COLO829 (cell line): ENCODE measurements at regions not wholly inside any gene's neighbourhood (a gene's known extent, or its start where the extent isn't known, plus 50 kb on each side); places are given as distances from the start of the nearest gene placed in this dataset.

Experiments
- DNase-seq: peaks from one replicate; pipeline ENCODE4 v3.0.0; 2012; ENCODE audit warnings: low spot score

DNA sequence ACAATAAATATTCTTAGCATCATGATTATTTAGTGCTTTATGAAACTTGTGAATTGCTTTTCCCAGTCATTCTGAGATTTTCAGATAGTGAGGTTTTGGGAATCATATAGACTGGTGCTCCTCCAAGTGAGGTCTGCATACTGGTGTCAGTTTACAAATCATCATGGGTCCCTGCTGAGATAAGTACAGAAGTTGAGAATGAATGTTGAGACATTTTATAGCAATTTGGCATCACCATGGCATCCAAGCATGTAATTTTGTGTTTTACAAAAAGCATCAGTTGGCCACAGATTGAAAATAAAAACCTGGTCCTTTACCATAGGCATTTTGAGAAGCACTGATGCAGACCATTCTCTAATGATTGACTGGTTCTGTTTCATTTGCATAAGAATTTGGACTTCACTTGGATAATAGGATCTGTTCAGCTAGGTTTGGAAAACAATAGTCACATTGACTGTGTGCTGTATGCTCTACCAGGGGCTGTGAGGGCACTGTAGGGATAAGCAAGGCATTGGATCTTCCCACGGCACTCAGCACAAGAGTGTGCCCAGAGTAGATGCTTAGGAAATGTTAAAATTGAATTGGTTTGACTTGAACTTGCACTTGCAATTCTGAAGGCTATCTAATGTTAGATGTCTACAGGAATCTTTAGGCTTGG, 79.0 kb upstream of the JUN start:
- DNase-seq: no peak

DNA sequence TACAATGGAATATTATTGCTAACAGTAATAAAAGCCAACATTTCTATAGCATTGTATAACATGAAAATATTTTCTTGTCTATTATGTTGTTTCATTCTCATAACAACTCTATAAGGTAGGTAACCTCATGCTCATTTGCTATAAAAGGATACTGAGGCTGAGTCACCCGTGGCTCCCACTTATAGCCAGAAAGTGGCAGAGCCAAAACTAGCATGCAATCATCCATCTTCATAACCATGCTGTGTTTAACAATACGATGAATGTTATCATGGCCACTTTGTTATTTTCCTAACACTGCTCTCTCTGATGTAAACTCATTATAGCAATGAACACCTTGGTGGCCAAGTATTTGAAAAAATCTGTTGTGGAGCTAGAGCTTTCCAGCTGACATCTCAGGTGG, 80.8 kb upstream of the JUN start:
- DNase-seq: no peak

DNA sequence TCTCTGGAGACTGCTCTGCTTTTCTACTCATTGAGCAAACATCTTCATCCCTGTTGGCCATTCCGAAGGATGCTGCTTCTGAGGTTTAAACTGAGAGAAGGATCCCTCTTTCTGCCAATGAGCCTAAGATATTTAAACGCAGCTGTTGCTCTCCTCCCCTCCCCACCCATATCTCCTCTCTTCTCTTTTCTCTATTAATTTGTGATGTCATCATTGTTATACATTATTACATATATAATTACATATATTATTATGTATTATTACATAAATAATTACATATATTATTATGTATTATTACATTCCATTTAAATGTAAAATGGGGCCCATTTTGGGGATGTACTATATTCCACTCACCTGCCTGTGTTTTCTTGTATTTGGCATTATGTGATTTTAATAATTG, 82.7 kb upstream of the JUN start:
- DNase-seq: no peak

DNA sequence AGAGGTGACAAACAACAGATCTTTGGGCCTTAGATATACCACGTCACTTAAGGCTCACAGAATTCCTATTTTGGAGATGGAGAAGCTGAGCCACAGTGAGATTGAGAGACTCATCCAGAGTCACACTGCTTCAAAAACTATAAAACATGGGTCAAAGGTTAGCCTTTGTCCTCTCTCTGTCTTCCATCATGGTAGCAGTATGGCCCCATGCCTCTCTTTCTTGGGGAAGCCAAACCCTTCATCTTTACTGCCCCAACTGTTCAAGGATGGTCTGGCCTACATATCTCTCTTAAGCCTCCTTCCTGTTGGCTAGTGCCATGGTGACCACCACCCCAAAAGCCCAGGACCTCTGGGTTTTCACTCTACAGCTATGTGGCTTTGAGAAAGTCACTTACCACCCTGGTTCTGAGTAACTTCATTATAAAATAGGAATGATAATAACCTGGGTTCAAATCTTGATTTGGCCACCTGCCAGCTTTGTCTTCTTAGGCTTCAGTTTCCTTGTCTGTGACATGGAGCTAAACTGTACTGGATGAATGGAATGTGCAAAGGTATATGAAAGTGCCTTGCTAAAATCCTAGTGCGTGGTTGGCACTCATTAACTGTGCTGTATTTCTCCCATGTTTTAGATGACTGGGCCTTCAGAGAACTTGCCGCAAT, 85.9 kb upstream of the JUN start:
- DNase-seq: no peak

DNA sequence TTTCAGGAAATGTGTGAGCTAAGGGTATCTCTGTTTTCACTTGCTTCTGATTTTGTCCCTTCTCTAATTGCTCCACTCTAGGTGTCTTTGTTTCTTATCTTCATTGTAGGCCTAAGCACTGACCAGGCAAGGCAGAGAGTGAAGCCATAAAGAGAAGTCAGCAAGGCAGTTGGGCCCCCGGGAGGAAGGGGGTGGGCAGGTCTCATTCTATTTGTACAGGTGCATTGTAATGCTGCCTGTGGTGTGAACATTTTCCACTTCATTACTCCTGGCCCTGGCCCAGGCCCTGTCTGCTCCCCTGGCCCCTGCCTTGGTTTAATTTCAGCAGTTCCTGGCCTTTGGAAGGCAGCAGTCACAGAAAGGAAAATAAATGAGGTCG, 86.4 kb upstream of the JUN start:
- no peak for DNase-seq

DNA sequence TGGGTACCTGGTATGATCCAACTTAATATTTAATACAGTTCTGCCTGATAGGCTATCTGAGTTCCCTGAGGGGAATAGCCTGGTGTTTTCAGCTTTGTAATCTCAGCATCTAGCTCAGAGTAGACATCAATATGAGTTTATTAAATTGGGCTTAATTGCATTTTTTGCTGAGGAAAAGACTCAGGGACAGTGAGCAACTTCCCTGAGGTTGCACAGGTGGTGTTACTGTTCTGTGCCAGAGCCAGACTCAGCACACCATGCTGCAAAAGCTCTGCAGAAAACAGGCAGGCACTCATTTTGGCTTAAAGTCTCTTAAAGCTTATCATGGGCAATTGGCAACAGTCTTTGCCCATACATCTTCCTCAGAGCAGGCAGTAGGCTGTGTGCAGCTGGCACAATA, 90.5 kb upstream of the JUN start:
- no peak for DNase-seq

DNA sequence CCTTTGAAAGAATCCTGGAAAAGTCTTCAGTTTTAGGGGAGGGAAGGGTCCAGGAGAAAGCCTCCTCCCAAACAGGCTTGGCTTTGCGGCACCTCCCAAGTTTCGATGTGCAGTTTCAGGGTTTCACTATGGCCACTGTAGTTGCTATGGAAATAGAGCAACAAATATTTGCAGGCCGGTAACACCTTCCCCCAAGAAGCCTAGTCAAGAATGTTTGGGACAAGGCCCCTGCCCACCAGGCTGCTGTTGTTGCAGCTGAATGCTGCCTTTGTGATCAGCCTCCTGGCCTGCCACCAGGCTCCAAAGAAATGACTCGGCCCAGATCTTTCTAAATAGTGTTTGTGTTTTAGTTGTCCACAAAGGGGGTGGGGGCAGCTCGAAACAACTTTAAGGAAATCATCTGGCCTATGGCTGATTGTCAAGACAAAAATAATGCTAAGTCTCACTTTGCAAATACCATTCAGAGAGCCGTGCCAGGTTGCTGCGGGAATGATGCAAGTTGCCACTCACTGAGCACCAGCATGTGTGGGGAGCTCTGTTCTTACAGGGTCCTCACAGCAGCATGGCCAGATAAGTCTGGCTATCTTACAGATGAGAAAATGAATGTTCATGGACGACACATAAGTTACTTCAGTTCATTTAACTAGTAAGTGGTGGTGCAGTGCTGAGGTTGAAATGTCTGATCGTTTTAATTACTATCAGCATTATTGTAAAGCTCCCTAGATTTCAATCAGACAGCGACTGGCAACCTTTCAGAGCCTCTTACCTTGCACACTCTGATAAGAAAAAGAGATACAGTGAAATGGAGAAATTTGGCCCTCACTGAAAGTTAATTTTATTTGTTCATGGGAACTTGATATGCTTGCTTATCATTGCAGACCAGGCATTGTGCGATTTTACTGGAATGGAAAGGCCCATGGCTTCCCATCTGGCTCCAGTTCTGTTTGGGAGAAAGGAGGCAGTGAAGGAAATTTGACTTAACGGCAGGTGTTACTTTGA, 91.2 kb upstream of the JUN start:
- DNase-seq: peak; percentile 93

DNA sequence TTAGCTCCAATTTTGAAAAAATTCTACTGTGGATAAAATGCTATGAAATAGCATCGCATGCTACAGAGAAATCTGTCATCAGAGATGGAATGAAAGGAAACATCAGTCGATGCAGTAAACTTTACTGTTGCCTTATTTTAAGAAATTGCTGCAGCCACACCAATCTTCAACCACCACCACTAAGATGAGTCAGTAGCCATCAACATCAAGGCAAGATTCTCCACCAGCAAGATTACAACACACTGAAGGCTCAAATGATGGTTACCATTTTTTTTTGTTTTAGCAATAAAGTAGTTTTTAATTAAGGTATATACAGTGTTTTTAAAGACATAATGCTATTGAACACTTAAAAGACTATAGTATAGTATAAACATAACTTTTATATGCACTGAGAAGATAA, 95.6 kb upstream of the JUN start:
- no peak for DNase-seq

DNA sequence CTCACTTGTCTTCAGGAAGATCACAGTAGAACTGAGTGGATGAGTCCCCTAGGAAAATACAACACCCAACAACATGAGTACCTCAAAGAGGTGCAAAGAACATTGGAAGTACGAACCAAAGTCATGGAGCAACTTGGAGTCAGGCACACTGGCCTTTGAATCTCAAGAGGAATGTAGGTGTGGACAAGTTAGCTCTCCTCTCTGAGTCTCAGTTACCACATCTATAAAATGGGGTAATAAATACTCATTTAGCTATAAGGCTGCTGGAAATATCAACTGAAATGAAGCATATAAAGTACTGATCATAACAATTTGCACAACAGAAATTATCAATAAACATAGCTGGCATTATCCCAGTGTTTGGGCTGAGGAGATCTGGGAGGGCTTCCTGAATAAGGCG, 96.7 kb upstream of the JUN start:
- no peak for DNase-seq

DNA sequence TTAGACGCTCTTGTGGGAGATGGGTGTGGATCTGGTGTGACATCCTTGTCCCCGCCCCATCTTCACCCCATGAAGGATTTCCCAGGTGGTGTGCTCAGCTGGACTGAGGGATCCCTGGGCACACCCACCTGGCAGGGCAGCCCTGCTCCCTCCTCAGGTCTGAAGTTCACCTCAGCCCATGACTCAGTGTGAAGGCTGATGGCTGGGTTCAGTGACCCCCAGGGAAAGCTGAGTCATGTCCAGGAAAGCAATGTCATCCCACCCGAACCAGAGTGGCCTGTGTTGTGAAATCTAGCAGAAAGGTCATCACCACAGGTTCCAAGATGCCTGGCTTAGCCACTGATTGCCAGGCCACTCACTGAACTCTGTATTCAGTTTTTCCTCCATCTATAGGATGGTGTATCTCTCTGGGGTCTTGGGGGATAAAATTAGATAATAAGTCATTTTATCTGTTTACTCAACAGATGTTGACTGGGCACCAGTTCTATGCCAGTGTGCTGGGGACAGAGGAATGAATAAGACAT, 97.7 kb upstream of the JUN start:
- no peak for DNase-seq

DNA sequence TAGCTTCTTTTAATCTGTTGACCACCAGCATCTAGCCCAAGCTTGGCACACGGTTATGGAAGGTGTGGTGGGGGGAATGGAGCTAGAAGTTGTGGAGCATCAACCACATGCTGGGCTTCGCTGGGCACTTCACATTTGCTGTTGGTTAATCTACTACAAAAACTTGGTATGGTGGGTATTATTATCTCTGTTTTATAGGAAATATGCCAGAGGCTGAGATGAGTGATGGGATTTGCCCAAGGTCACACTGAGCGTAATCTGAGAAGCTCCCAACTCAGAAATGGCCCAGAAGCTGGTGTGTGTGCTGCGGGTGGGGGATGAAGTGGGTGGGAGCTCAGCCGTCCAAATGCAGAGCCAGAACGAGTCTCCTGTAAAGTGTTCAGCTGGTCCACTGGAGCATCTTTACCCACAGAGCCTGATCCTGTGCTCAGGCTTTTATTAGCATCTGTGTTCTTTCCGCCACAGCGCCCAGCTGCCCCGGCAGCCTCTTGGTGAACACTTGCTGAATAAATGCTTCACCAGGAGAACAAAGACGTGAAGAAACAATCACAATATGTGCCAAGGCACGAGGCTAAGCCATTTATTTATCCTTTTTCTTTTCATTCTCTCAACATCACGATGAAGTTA, 98.6 kb upstream of the JUN start:
- DNase-seq: no peak

DNA sequence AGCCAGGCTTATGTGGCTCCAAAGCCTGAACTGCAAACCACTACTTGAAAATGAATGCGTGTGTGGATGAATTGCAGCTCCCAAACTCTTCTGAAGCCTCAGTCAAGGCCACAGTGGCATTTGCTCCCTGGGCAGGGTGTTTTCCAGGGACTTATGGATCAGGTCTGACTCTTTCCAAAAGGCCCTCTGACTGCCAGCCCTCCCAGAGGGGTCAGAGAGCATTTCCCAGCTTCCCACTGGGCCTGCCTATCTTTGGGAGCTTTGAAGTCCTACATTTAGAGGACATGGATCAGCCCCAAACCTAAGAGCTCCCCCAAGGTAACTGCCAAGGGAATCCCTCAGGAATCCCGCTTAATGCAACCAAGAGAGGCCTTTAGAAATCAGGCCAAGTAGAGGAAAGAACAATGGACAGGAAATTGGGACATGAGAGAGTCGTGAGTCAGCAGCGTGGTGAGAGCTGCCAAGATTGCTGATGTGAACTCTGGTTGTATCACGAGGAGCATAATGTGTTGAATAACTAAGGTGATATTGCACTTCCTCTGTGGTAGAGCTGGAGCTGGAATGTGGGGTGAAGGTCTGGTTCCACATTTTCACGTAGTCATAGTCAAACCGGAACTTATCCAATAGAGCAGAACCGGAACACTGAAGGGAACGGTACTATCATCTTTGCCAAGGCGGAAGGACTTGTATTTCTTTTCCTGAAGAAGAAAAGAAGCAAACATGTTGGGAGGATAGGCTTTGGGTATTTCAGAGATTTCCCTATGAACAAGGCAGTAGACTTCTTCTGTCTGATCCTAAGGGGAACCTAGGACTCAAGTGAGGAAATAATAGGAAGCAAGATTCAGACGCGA, 99.4 kb upstream of the JUN start:
- DNase-seq: peak; percentile 78

DNA sequence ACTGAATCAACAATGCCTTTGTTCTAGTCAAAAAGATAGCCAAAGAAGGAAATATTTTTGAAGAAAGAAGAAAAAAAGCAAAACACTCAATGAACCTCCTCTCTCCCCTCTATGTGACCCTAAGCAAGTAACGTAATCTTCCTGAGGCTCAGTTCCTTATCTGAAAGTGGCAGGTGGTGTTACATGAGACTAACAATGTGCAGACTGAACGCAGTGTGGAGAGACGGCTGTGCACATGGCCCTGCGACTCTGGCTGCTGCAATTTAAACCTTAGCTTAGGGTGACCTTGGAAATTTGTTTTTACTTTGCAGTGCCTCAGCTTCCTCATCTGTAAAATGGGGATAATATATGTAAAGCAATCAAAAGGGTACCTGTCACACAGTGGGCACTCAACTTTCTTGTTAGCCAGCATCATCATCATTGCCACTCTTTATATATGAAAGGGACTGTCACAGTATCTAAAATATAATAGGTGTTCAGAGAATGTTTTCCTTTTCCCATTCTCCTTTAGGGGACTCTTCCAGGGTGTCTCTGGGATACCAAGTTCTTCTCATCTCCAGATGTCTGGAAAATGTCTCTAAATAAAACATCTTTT, 100.1 kb upstream of the JUN start:
- no peak for DNase-seq

DNA sequence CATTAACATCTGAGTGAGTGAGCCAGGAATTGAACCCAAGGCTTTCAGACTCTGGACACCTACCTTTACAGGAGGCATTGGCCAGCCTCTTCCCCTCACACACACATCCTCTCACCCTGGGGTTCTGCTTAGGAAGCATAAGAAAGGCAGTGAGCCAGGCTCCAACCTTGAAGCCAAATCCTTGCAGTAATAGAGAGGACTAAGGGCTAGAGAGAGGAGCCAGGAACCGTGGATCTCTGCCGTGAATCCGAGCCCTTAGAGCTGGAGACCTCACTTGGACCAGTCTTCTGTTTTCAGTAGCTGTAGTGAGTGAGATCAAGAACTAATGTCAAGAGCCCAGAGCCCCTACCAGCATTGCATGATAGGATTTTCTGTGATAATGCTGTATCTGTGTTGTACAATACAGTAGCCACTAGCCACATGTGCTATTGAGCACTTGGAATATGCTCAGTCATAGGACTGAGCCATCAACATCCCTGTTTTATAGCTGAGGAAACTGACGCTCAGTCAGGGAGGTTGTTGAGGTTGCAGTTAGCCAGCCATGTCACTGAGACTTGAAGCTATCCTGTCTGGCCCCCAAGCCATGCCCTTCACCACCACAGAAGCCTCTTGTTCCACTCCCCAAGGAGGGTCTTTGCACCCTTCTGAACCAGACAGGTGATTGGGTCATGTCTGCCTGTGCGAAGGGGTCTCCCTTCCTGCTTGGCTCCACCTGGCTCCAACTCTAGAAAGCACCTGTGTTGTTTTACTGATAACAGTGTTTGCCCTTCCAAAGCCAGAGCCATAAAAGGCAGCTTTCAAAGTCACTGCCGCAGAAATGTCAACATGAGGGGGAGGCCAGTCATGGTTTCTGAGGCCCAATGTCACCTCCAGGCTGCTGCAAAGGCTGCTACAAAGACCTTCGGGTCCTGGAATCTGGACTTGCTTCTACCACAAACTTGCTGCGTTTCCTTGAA, 101.1 kb upstream of the JUN start:
- DNase-seq: no peak

DNA sequence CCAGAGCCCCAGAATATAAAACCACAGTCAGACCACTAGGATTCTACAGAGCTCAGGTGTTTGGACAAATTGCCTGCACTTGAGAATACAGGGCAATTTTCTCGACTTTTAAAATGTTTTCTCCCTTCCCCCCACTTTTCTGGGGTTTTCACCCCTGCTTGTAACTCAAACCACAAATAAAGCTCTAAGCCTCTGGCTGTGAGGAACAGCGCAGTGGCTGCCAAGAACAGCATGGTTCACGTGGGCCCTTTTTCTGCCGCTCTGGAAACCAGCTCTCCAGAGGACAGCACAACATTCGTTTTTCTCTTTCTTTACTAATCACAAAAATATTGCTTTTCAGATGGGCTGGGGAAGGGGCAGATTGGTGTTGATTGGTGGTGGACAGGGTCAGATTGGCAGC, 102.2 kb upstream of the JUN start:
- no peak for DNase-seq

DNA sequence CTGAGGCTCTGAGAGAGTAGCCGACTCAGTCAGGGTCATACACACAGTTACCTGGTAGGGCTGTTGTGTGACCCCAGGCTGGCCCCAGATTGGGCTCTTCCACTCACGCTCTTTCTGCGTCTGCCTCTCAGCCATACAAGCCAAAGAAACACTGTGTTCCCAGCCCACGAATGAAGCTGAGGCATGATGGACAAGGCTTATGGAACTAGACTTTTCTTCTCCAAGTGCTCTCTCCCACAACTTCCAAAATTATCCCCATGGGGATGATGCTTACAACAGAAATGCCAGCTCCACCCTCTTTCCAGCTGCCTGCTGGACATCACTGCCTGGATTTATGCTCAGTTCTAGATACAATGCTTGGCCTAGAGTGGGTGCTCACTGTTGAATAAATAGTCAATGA, 102.8 kb upstream of the JUN start:
- DNase-seq: no peak

DNA sequence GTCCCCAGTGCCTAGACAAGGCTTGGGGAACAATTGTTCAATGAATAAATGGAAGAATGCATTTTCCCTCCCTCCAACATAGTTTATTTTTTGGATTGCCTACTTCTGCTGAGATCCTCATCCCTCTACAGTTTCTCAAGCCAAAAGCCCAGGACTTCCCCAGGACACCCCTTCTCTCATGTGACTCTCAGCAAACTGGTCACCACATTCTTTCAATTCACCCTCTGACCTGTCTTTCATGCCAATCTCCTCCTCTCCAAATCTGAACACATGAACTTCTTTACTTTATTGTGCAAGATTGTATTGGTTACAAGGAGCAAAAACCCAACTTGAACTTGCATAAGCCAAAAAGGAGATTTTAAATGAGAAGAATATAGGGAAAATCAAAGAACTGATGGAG, 103.2 kb upstream of the JUN start:
- no peak for DNase-seq

DNA sequence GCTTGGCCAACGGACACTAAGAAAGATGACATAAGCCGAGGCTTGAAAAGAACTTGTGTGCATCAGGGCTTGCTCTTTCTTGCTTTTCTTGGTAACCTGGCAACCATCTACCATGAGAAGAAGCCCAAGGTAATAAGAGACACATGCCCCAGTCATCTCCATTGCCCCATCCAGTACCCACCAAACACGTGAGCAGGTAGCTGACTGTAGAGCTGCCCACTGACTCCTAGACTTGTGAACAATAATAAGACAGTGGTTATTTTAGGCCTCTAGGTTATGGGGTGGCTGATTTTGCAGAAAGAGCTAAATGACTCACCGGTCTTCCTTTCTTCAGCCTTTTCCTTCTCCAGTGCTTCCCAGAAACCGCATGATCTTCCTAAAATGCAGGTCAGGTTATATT, 105.0 kb upstream of the JUN start:
- DNase-seq: no peak

DNA sequence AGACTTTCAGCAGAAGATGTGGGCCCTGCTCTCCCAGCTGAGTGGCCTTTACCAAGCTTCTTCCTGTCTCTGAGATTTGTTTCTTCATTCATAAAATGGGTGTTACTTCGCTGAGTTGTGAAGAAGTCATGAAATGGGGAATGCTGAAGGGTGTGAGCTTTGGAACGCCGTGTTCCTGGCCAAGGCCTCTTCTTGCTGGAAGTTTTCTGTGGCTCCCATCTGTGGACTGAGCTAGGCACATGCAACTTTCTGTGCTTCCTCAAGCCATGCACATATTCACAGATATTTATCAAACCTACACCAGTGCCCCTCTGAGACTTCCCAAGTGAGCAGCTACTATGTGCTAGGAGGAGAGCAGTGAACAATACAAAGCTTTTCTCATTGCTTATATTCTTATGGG, 106.3 kb upstream of the JUN start:
- DNase-seq: no peak

DNA sequence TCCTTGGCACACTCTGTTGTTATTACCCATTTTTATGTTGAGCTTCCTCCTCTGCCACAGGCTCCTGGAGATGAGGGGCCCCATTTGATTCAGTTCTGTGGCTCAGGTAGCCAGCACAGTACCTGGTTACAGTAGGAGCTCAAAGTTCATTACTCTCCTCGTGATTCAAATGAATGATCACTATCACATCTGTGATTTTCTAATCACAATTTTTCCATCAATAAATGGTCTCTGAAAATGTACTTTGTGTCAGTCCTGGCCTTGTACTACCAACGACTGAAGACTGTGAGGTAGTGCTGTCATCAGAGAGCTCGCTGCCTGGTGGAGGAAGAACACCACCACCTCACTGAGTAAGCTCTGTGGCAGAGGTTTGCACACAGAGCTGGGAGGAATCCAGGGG, 106.8 kb upstream of the JUN start:
- DNase-seq: no peak
